Heart left ventricle (tissue), 13 donors: ENCODE measurements at regions not wholly inside any gene's neighbourhood (a gene's known extent, or its start where the extent isn't known, plus 50 kb on each side); places are given as distances from the start of the nearest gene placed in this dataset.

Source experiments
- POLR2A ChIP-seq, 2 donors: fragments of 450-650 bp; IDR thresholded peaks; one replicate each; pipeline ENCODE4 v1.6.1; 2017; ENCODE audit warnings: antibody characterized with exemption in 2 of 2, mild to moderate bottlenecking in 2 of 2, moderate library complexity in 2 of 2
- TF ChIP-seq, protein P1 (sequence below), 12 donors: fragments of 200-600 bp; sonication (generic) in 4 of 12; IDR thresholded peaks; one replicate each; pipeline versions ENCODE4 v1.5.0 to v1.8.0; 2018 to 2022; ENCODE audit warnings: antibody characterized with exemption in 12 of 12, mild to moderate bottlenecking in 5 of 12
- donor health status: ischemic (EF 13 %, LVEDD 7.1; RV severe dilation, severe dysfunction).
- donor health status: DM: no; HTN: yes; CAD: no.
- donor health status: DM: no; HTN: no; CAD: no.
- donor health status: ischemic (EF 25% LVEDD 6.9; RV normal size, moderate dysfunction).
- donor health status: ischemic (EF 25% LVEDD 5.7; RV mildly dilated, moderate dysfunction).
- donor health status: ischemic (EF 35%, LVEDD 5.7; RV mildly dilated, moderate dysfunction).
- donor health status: nonischemic (EF 11% LVEDD 7.7; RV severe dilation, severe dysfunction).
- donor health status: DM: yes; HTN: yes; CAD: no.
- donor health status: PGD.
- donor health status: ischemic (EF 29% LVEDD 5.4; RV normal size, mild dysfunction).
- donor health status: nonischemic (EF 23%, LVEDD 6.1; RV moderate dilation, normal function).

DNA sequence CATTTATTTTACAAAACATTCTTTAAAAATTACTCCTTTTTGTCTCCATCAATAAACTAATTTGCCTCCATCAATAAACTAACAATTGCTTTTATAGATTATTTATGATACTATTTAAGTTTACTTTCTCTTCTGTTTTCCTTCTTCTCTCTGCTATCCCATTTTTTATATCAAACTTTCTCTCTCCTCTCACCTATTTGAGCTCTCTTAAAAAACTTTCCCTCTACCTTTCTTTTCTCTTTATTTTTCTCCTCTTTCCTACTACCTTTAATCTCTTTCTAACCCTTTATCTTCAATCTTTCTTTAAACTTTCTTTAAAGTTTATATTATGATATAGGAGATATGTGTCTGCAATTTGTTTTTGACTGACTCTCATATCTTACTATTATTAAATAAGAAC, 566.4 kb downstream of the DACH1 start:
- TF ChIP-seq, protein P1, sequence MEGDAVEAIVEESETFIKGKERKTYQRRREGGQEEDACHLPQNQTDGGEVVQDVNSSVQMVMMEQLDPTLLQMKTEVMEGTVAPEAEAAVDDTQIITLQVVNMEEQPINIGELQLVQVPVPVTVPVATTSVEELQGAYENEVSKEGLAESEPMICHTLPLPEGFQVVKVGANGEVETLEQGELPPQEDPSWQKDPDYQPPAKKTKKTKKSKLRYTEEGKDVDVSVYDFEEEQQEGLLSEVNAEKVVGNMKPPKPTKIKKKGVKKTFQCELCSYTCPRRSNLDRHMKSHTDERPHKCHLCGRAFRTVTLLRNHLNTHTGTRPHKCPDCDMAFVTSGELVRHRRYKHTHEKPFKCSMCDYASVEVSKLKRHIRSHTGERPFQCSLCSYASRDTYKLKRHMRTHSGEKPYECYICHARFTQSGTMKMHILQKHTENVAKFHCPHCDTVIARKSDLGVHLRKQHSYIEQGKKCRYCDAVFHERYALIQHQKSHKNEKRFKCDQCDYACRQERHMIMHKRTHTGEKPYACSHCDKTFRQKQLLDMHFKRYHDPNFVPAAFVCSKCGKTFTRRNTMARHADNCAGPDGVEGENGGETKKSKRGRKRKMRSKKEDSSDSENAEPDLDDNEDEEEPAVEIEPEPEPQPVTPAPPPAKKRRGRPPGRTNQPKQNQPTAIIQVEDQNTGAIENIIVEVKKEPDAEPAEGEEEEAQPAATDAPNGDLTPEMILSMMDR (IDR thresholded peaks at IDR 0.05): no peak
- no peak for TF ChIP-seq POLR2A (IDR thresholded peaks at IDR 0.05)
